Prostate gland (tissue), 2 donors: ENCODE measurements at regions not wholly inside any gene's neighbourhood (a gene's known extent, or its start where the extent isn't known, plus 50 kb on each side); places are given as distances from the start of the nearest gene placed in this dataset.

ENCODE experiments used
- POLR2A ChIP-seq: fragments of 450-650 bp; IDR thresholded peaks from one replicate; pipeline ENCODE4 v1.6.1; 2016; ENCODE audit warnings: antibody characterized with exemption, mild to moderate bottlenecking
- TF ChIP-seq, protein P1 (sequence below), 4 experiments: fragments of 200-600 bp in 2 of 4; fragments of 450-650 bp in 2 of 4; sonication (generic) in 2 of 4; IDR thresholded peaks; 1 replicate in 3 of 4; 2 replicates in 1 of 4; pipeline ENCODE4 v1.5.1; 2016 to 2019; ENCODE audit warnings: antibody characterized with exemption in 4 of 4, mild to moderate bottlenecking in 2 of 4, moderate library complexity in 2 of 4

DNA sequence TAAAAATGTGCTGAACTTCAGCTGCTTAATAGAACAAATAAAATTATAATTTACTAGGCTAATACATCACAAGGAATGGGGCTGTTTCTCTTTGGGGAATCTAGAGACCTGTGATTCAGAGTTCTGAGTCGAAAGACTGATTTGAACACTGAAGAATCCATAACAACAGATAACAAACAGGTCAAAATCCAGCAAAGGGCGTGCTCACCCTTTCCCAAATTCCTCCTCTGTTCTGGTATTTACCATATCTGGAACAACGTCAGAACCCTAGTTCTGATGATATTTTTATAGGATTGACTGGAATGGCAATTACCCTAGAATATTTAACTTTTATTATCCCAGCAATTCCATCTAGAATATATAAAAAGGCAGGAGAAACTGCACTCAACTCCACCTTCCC is 66.0 kb upstream of the ITGA6 start:
- TF ChIP-seq, protein P1, sequence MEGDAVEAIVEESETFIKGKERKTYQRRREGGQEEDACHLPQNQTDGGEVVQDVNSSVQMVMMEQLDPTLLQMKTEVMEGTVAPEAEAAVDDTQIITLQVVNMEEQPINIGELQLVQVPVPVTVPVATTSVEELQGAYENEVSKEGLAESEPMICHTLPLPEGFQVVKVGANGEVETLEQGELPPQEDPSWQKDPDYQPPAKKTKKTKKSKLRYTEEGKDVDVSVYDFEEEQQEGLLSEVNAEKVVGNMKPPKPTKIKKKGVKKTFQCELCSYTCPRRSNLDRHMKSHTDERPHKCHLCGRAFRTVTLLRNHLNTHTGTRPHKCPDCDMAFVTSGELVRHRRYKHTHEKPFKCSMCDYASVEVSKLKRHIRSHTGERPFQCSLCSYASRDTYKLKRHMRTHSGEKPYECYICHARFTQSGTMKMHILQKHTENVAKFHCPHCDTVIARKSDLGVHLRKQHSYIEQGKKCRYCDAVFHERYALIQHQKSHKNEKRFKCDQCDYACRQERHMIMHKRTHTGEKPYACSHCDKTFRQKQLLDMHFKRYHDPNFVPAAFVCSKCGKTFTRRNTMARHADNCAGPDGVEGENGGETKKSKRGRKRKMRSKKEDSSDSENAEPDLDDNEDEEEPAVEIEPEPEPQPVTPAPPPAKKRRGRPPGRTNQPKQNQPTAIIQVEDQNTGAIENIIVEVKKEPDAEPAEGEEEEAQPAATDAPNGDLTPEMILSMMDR (IDR thresholded peaks at IDR 0.05) = no peak
- no peak for TF ChIP-seq POLR2A
